Activated T-cell treated with anti-CD3 and anti-CD28 coated beads, Interleukin-2, amount 50 U/mL, for 1 hour (primary cell): ENCODE measurements at regions not wholly inside any gene's neighbourhood (a gene's known extent, or its start where the extent isn't known, plus 50 kb on each side); places are given as distances from the start of the nearest gene placed in this dataset.

ENCODE experiments used
- DNase-seq: peaks from one replicate; pipeline ENCODE4 v3.0.0-alpha.2; 2020

DNA sequence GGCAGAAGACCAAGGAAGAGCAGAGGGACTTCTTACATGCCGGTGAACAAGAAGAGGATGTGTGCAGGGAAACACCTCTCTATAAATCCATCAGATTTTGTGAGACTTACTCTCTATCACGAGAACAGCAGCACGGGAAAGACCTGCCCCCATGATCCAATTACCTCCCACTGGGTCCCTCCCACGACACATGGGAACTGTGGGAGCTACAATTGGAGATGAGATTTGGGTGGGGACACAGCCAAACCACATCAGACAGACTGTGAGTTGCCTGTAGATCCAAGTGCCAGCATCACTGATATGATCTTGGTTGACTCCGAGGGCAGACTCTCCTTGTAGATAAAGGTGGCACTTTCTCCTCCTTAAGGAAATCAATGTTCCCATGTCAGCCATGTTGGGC, 414.8 kb upstream of the JARID2 start:
- no peak for DNase-seq

DNA sequence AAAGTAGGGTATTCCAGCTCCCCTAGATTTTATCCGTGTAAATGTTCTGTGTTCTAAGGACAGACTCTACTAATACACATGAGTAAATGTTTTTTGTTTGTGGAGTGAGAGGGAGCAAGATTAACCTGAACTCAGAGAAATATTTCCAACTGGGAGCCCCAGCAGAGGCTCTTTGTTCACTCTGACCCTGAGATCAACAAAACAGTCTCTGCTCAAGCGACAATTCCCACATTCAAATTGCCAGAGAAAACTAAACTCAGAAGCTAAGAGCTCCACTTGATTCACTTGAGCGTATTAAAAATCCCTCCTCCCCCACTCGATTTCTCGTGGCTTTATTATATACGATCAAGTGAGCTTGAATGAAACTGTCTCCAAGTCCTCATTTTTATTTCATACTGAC, 413.9 kb upstream of the JARID2 start:
- no peak for DNase-seq

DNA sequence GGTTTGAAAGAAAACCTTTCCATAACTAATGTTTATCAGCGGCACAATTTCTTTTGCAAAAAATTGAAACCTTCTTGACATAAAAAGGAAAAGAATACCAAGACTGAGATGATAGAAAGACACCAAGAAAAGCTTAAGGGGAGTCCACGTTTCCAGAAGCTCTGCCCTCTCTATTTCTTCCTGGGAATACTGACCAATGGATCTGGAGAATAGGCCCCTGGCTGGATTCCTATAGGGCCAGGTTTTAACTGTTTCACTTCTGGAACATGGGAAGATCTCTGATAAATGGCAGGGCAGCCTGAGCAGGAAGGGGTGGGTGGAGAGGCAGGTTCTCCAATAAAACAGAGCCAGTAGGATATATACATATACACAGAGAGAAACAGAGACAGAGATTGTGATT, 413.4 kb upstream of the JARID2 start:
- no peak for DNase-seq

DNA sequence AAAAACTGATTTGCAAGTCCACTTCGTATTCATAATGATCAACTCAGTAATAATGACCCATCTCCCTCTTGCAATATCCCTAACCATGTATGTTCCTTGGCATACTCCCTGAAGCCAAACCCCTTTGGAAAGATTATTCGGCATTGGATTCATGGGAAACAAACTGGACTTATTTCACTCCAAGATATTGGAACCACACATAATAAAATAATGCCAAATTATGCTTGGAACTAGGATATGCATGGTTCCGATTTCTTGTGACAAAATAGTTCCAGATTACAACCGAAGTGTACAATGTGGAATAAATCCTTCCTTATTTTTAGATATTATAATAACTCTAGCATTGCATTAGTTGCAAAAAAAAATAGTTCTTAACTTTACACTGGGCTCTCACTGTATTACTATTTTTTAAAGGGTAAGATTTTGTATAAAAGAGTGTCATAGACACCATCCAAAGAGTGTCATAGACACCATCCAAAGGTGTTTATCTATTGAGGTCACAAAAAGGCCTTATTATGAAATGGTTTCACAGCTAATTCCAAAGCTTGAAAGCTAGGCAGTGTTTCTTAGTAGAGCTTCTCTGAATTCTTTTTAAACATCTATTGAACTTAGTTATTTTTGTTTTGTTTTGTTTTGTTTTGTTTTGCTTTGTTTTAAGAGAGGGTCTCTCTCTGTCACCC, 410.9 kb upstream of the JARID2 start:
- DNase-seq, result no peak

DNA sequence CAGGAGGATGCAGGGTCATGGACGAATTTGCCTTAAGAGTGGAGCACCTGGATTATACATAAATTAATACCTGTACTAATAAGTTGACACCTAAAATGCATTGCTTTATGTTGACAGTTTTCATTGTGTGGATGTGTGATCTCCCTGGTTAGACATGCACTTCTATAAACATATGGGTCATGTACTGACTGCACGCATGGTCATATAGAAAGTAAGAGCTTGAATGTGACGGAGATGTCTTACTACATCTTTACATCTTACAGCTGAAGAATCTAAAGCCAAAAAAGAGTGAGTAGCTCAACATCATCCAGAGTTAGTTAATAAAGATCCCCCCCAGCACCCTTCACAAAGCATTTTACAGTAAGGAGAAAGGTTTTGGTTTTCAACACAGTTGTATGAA, 408.4 kb upstream of the JARID2 start:
- DNase-seq, result no peak

DNA sequence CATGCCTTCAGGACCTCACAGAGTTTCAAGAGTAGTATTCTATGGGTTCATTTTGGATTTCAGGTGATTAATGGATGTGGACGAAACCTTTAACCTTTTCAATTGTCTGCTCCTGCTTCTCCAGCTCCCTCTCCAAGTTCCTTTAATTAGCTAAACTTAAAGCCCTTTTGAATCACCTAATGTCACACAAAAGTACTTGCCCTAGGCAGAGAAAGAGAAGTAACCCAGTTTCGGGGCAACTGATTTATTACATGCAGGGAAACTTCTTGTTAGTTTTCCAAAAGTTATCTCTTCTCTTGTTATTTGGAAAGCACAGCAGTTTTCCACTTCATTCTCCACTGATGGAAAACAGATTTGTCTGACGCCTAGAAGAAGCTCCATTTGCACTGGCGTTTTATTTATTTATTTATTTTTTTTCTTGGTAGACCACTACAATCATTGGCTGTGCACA, 407.7 kb upstream of the JARID2 start:
- DNase-seq, result no peak

DNA sequence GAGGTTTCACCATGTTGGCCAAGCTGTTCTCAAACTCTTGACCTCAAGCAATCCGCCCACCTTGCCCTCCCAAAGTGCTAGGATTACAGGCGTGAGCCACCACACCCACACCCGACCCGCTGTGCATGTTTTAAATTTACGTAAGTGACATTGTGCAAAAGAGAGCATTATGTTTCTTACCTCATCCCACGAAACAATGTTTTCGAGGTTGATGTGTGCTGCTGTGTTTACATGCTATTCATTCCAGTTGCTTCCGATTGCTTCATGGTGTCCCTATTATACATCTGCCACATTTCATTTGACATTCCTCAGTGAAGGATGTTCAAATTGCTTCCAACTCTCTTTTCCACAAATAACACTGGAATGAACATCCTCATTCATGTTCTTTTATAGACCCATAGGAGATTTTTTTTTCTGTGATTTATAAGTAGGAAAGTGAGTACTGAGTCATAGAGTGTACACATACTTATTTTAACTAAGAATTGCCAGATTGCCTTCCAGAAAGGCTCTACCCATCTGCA, 403.9 kb upstream of the JARID2 start:
- no peak for DNase-seq

DNA sequence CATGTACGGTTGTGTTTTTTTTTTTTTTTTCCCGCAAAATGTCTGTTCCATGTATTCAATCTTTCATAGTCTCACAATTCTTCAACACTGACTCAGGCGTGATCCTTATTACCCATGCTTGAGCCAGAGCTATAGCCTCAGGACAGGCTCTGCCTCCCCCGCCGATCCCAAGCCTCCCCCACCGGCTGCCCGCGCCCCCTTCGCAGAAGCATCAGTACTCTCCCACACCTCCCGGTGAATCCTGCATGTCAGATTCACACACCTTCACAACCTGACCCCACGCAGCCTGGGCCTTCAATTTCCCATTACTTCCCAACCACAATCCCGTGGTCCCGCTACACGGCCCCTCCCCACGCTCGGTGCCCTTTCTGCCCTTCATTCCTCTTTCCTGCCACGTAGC, 401.5 kb upstream of the JARID2 start:
- DNase-seq, result no peak

DNA sequence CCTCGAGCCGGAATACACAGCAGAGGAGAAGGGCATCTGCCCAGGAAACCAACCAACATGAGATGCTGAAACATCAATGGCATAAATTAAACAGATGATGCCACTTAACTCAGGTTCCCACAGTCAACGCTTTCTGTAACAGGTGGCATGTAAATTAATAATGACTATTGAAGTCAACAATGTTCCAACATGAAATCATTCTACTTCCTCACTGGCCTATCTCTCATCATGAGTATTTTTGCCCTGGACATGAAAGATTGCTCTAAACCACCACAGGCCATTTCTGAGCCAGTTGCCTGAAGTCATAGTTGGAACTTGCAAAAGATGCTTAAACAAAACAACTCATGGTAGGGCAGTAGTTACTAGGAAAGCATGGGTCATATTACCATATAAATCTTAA, 397.9 kb upstream of the JARID2 start:
- no peak for DNase-seq

DNA sequence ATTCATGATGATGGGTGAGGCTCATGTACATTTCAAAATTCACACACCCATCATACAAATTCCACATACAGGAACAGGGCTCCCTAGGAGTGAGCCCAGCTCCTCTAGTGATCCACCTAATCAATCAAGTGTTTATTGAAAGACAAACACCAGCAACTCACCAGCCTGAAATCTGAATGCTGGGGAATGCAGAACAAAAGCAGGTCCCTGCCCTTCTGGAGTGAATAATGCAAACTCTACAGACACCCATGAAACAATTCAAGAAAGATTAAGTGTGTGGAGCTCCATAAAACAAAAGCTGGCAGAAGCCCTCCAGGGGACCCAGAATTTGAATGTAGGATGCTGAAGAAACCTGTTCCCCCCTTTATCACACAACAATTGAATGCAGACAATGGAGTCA, 396.7 kb upstream of the JARID2 start:
- DNase-seq, result no peak

DNA sequence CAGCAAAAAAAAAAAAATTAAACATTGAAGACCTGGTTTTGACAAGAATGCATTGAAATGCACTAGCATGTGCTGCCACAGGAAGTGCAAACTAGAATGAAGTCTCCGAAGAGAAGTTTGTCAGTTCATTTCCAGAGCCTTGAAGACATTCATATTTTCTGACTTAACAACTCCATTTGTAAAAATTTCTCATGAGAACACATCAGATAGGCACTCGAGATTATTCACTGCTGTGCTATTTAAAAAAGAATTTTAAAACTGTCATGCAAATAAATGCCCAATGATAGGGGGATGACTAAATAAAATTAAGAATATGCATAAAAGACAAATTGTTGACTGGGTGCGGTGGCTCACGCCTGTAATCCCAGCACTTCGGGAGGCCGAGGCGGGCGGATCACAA, 394.6 kb upstream of the JARID2 start:
- no peak for DNase-seq

DNA sequence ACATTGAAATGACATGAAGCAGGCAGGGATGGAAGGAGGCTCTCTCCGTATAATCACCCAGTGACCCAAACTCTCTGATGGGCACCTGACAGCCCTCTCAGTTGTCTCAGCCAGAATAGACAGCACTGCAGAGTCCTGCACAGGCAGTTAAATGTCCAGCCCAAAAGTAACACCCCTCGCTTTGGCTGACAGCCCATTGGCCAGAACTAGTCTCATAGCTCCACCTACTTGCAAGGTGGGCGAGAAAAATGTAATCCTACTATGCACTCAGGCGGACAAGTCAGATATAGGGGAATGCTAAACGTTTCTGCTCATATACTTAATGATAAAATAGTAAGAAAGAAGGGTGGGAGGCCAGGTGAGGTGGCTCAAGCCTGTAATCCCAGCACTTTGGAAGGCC, 393.5 kb upstream of the JARID2 start:
- DNase-seq, result no peak

DNA sequence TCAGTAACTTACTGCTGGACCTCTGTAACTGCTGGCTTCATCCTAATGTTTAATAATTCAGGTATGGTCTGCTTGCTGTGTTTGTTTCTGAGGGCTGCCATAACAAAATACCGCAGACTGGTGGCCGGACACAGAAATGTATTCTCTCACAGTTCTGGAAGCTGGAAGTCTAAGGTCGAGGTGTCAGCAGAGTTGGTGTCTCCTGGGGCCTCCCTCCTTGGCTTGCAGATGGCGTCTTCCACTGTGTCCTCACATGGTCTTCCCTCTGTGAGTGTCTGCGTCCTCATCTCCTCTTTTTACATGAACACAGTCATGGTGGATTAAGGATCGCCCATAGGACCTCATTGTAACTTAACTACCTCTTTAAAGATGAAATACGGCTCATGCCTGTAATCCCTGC, 389.7 kb upstream of the JARID2 start:
- DNase-seq, result no peak

DNA sequence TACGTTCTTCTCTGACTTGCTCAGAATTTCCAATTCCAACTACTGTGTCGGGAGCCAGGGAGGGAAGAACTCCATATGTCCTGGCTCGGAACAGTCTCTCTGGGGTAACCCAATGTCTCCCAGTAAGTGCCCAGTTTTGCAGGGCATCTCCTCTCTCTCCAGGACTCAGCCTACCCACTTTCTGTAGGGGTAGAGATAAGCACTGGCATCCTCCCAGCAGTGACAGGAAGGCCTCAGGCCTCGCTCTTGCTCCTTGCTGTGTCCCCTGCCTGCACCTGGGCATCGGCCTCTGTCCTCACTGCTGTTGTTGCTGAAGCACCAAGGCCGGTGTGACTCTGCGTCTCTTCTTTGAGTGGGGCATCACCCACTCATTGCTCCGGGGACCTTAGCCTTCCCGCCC, 388.9 kb upstream of the JARID2 start:
- DNase-seq, result no peak

DNA sequence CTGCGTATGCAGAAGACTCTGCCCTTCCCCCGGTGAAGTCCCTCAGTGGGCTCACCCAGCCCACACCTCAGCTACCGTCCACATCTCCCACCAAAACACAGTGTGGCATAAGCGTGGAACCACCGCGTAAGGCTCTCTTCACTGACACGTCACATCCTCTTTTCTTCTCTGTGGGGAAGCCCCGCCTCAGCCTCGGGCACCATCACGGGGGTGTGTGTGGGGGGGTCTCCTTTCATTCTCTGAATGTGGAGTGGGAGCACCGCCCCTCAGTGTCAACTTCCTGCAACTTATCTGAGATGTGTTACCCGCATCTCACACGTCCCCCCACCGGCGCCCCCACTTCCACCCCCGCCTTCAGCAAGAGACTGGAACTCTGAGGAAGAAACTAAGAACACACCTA, 388.4 kb upstream of the JARID2 start:
- DNase-seq, result peak; percentile 72

DNA sequence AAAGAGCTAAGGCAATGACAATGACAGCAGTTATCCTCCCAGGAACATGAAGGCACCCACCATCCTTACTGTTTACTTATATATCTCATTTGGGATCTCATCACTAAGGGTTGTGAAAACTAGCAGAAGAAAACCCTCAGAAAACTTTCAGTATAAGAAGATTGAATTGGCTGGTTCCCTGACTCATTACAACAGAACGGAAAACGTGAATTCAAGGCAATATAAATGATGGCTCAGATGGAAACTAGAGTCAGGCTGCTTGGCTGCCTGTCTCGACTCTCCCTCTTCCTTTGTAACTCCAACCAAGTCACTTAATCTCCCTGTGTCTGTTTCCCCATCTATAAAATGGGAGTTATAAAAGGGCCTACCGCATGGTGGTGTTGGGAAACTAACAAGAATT, 387.1 kb upstream of the JARID2 start:
- DNase-seq, result no peak

DNA sequence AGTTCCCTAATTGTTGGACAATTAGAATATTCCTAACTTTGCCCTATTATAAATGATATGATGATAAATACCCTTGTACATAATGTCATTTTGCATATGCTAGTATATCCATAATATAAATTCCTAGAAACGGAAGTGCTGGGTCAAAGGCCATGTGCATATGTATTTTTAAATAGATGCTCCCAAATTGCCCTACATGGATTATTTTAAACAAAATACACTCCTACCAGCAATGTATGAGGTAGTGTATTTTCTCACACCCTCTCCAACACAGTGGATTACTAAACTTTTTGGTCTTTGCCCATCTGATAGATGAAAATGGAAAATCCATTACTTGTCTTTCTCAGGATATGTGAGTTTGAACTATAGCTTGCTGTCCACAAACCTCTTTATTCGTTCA, 385.1 kb upstream of the JARID2 start:
- DNase-seq, result no peak

DNA sequence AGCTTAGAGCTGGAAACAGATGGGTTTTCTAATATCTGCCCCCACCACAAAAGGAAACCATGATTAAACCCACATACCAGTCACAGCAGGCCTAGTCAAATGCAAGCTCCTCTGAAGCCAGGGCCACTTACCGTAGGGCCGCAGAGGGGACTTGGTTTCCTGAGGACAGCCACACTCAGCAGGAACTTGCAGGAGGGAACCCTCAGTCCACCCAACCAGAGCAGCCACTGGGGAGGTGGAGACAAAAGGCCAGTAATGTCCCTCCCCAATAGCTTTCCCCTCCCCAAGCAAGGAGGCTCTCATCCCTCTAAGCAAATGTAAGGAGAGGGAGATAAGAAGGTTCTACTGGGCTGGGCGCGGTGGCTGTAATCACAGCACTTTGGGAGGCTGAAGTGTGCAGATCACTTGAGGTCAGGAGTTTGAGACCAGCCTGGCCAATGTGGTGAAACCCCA, 384.4 kb upstream of the JARID2 start:
- DNase-seq, result no peak

DNA sequence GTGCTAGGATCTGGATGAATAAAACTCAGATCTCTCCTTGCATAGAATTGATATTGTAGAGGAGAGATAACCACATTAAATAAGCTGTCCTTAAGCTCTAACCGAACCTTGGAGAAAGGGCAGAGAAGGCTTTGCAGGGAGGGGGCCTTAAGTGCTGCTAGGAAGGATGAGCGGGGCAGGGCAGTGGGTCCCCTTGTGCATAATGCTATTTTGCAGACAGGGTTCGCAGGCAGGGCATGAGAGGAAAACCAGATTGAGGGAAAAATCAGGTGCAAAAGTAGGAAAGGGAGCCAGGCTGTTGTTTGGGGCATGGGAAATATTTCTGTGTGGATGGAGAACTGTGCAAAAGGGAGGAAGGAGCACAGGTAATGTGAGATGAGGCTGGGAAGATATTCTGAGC, 383.0 kb upstream of the JARID2 start:
- no peak for DNase-seq

DNA sequence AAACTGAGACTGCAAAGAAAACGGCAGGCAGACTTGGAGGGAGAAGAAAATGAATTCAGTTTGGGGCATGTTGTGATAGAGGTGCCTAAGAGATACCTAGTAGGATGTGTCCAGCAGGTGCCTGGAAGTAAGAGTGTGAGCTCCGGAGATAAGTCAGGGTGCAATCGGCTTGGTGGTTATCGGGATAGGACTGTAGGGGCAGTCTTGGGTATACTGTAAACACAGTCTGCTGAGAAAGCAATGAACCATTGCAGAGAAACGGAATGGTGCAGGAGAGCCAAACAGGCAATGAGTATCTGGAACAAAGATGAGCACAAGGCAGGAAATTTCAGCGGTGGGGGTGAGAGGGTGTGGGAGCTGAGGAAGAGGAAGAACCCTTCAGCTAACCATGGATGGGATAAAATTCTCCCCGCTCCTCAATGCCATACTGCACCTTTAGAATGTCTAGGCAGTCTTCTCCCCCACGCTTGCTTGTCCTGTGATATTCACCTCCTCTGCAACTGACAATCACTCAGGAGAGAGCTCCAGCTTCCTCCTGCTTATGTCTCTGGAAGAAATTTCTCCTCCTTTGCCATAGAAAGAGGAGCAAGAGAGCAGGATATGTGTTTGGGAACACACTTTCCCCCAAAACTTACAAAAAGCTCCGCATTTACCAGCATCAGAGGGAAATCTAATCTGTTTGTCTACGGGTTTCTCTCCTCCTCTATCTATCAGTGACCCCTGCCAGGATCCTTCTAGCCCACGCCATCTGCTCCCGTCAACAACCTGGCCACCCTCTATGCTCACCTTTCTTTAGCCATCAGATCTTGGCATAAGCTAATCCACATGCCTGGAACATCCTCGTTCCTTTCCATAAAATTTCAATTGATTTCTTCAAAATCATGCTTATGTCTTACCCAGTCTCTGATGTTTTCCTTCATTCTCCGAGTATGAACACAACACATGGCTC, 381.7 kb upstream of the JARID2 start:
- DNase-seq, result no peak

DNA sequence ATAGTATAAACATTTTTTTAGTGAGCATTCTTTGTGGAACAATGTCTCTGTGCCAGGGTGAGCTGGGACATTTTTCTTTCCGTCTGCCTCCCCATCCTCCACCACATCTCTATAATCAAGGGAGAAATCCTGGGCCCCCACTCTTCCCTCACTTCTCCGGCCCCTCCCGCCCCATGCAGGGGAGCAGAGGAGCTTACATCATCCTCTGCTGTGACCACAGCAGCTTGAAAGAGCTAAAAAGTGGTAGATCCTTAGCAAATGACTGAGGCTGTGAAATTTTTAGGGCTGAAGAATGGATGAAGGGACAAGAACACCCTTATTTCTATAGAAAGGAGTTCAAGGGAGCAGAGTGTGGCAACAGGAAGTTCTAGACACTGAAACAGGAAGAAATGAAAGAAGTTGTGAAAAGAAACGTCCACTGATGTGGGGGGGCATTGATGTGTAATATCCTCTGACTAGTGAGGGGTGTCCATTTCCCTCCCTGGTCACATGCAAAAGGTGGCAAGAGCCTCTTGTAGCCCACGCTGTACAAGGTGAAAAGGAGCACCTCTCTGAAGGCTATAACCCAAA, 380.3 kb upstream of the JARID2 start:
- no peak for DNase-seq

DNA sequence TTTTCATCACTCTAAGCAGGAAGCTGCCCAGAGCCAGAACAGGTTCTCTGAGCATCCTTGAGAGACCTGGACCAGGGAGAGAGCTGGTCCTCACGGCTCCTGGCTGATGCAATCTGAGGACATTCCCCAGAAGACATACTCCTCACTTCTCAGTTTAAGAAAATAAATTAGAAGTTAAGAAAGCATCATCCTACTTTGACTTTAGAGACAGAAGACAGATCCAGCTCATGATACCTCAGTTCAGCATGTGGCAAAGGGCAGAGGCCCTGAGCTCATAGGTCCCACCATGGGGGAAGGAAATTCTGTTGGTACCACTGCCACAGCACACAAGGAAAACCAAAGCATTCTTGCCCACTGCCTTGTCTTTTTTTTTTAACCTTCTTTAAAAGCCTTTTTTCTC, 378.1 kb upstream of the JARID2 start:
- no peak for DNase-seq

DNA sequence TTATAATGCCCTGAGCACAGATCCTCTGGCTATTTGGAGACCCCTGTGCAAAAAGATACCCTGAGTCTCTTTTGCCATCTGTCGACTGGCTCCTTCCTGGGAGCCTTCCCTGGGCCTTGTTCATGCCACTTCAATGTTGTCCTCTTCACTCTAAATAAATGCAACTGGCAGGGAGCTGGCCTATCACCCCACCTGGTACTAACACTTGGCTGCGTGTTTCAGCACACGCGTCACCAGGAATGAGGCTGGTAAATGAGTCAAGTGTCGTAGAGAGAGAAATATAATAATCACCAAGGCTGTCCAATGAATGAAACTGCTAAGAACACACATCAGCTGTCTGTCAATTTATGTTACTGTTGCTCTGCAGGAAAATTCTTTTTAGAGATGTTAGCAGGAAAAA, 374.6 kb upstream of the JARID2 start:
- DNase-seq, result no peak

DNA sequence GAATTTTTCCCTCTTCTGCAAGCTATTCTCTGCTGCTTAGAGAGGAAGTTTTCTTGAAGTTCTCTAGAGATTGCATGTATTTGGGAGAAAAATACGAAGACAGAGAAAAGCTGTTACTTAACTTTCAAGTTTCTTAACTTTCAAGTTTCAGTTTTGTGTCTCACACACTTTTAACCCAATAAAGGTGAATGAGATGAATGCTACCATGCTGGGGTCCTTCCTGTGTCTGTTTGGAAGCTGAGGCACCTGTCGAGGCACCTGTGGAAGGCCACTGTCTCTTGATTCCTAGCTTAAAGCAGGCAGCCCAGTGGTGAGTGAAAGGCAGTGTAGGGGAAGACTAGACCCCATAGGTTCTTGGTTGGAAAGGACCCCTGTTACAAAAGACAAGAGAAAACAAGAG, 372.8 kb upstream of the JARID2 start:
- no peak for DNase-seq
